OCI-LY7 (cell line): ENCODE measurements at regions not wholly inside any gene's neighbourhood (a gene's known extent, or its start where the extent isn't known, plus 50 kb on each side); places are given as distances from the start of the nearest gene placed in this dataset.

Source experiments
- BruUV-seq: library from RNA; stranded (reverse); fragments of 400-500 nt; replicated peaks from 2 replicates; lab custom pipeline; 2021; lab: Mats Ljungman, UMichigan
- CTCF ChIA-PET: fragments of 300-600 bp; sonication (Branson Sonifier 250); formaldehyde crosslinking; loops from one replicate; lab custom pipeline; 2022; ENCODE audit warnings: antibody characterized with exemption; ENCODE audit not compliant: unreplicated experiment; lab: Charles Lee
- POLR2A ChIA-PET: fragments of 300-600 bp; sonication (Branson Sonifier 250); formaldehyde crosslinking; loops from one replicate; lab custom pipeline; 2022; ENCODE audit warnings: antibody characterized with exemption; lab: Charles Lee
- DNase-seq: peaks from one replicate; pipeline ENCODE4 v3.0.0-alpha.2; 2015; ENCODE audit warnings: low spot score
- H2AFZ ChIP-seq: fragments of 200-600 bp; sonication (generic), shearing (Covaris generic); 2 replicates; pipeline ENCODE4 v1.6.1; 2014; ENCODE audit warnings: mild to moderate bottlenecking, antibody characterized with exemption, low read length, moderate library complexity
- H3K27ac ChIP-seq: fragments of 200-600 bp; sonication (generic); 2 replicates; pipeline ENCODE4 v1.5.1; 2014; ENCODE audit warnings: mixed run types, low read depth, mild to moderate bottlenecking, moderate library complexity, low read length, inconsistent platforms; ENCODE audit not compliant: poor library complexity, severe bottlenecking
- H3K36me3 ChIP-seq: fragments of 200-600 bp; sonication (generic); 2 replicates; pipeline ENCODE4 v1.6.1; 2014; ENCODE audit warnings: mild to moderate bottlenecking, antibody characterized with exemption, low read length, moderate library complexity, mixed read lengths; ENCODE audit not compliant: insufficient read depth
- H3K4me1 ChIP-seq: fragments of 200-600 bp; sonication (generic); 2 replicates; pipeline ENCODE4 v1.5.1; 2014; ENCODE audit warnings: mild to moderate bottlenecking, low read length; ENCODE audit not compliant: insufficient read depth, poor library complexity, severe bottlenecking
- H3K4me2 ChIP-seq: fragments of 200-600 bp; sonication (generic); 2 replicates; pipeline ENCODE4 v1.6.1; 2014; ENCODE audit warnings: mild to moderate bottlenecking, low read length
- H3K4me3 ChIP-seq: fragments of 200-600 bp; sonication (generic); 2 replicates; pipeline ENCODE4 v1.5.1; 2014; ENCODE audit warnings: mild to moderate bottlenecking, low read depth, low read length; ENCODE audit not compliant: poor library complexity, severe bottlenecking
- H3K79me2 ChIP-seq: fragments of 200-600 bp; sonication (generic); 2 replicates; pipeline ENCODE4 v1.6.1; 2016; ENCODE audit warnings: low read depth, mild to moderate bottlenecking, low read length, moderate library complexity, mixed read lengths; ENCODE audit not compliant: insufficient read depth
- H3K9me2 ChIP-seq: fragments of 200-600 bp; sonication (generic); 2 replicates; pipeline ENCODE4 v1.6.1; 2016; ENCODE audit warnings: mild to moderate bottlenecking, low read length, mixed read lengths; ENCODE audit not compliant: insufficient read depth
- H3K9me3 ChIP-seq: fragments of 200-600 bp; sonication (generic); 2 replicates; pipeline ENCODE4 v1.6.1; 2014; ENCODE audit warnings: mild to moderate bottlenecking, mixed run types, low read length, mixed read lengths
- H4K20me1 ChIP-seq: fragments of 200-600 bp; sonication (generic); 2 replicates; pipeline ENCODE4 v1.6.1; 2014; ENCODE audit warnings: mild to moderate bottlenecking, antibody characterized with exemption, low read length, moderate library complexity, mixed read lengths; ENCODE audit not compliant: insufficient read depth
- EZH2phosphoT487 ChIP-seq: fragments of 200-600 bp; sonication (generic); IDR thresholded peaks from 2 replicates; pipeline ENCODE4 v1.6.1; 2018; ENCODE audit warnings: low read depth, borderline replicate concordance, mild to moderate bottlenecking, mixed run types, antibody characterized with exemption, low read length, moderate library complexity, mixed read lengths
- intact Hi-C: fragments of 100-400 bp; cut with micrococcal nuclease; formaldehyde crosslinking; loops from one replicate; pipeline ENCODE4 v1.10.0; 2022; ENCODE audit not compliant: unreplicated experiment
- TF ChIP-seq, protein P1 (sequence below): fragments of 200-600 bp; sonication (generic); conservative IDR thresholded peaks from 2 replicates; pipeline ENCODE4 v1.5.1; 2014; ENCODE audit warnings: mild to moderate bottlenecking, antibody characterized with exemption, low read length, moderate library complexity, mixed read lengths

DNA sequence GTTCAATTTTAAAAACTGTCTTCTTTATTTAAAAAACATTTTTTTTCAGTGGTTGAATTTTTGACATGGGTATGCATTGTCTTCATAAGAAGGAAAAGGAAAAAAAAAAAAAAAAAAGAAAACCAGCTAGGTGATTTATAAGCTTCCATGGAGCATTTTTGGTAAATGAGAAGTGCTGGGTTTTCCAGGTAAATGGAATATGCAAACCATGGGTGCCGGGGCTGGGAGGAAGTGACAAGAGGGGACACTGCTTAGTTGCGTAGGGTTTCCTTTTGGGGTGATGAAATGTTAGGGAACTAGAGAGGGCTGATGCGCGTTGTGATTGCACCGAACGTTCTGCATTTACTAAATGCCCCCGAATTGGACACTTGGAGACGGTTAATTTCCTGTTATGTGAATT lies 217.4 kb upstream of the FOXF1 start:
- no peak for TF ChIP-seq EZH2phosphoT487
- TF ChIP-seq, protein P1, sequence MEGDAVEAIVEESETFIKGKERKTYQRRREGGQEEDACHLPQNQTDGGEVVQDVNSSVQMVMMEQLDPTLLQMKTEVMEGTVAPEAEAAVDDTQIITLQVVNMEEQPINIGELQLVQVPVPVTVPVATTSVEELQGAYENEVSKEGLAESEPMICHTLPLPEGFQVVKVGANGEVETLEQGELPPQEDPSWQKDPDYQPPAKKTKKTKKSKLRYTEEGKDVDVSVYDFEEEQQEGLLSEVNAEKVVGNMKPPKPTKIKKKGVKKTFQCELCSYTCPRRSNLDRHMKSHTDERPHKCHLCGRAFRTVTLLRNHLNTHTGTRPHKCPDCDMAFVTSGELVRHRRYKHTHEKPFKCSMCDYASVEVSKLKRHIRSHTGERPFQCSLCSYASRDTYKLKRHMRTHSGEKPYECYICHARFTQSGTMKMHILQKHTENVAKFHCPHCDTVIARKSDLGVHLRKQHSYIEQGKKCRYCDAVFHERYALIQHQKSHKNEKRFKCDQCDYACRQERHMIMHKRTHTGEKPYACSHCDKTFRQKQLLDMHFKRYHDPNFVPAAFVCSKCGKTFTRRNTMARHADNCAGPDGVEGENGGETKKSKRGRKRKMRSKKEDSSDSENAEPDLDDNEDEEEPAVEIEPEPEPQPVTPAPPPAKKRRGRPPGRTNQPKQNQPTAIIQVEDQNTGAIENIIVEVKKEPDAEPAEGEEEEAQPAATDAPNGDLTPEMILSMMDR = no peak
- ChIA-PET POLR2A (no interaction called here), CTCF (no interaction called here)
- Histone ChIP-seq H3K79me2 (no peaks in the 10 kb centered on the region), H3K4me1 (no peaks in the 10 kb centered on the region), H3K4me3 (no peak overlapping the region), H3K36me3 (no peaks in the 10 kb centered on the region), H3K4me2 (no peak overlapping the region), H3K27ac (no peak overlapping the region), H2AFZ (no peak overlapping the region), H4K20me1 (no peaks in the 10 kb centered on the region), H3K9me2 (no peaks in the 10 kb centered on the region), H3K9me3 (no peaks in the 10 kb centered on the region)
- intact Hi-C loops = no loop called here
- no peak for DNase-seq
- no TSS peak for BruUV-seq

DNA sequence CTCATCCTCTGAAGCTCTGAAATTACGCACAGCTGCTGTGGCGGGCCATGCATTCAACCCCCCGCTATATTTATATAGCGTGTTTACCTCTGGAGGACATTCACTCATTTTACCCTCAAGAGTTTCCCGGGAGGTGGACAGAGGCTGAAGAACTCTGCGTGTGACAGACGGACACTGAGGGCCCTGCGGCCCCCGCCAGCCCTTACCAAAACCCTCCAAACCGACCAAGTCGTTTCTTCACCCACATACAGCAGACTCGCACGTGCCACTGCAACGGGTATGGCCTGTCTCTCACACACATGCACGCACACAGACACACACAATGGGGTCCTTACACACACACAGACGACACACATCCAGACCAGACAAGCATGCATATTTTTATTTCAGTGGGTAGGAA lies 216.4 kb upstream of the FOXF1 start:
- H3K9me2 ChIP-seq = no peaks in the 10 kb centered on the region
- no peaks in the 10 kb centered on the region for H4K20me1 ChIP-seq
- POLR2A ChIA-PET = no interaction called here
- no peak overlapping the region for H3K4me2 ChIP-seq
- H3K9me3 ChIP-seq = no peaks in the 10 kb centered on the region
- no peak overlapping the region for H2AFZ ChIP-seq
- no peaks in the 10 kb centered on the region for H3K36me3 ChIP-seq
- no peak overlapping the region for H3K27ac ChIP-seq
- BruUV-seq = no TSS peak
- DNase-seq = no peak
- CTCF ChIA-PET = no interaction called here
- TF ChIP-seq, protein P1 = no peak
- TF ChIP-seq EZH2phosphoT487 = no peak
- intact Hi-C loops = no loop called here
- H3K4me1 ChIP-seq = no peaks in the 10 kb centered on the region
- H3K79me2 ChIP-seq = no peaks in the 10 kb centered on the region
- no peak overlapping the region for H3K4me3 ChIP-seq

DNA sequence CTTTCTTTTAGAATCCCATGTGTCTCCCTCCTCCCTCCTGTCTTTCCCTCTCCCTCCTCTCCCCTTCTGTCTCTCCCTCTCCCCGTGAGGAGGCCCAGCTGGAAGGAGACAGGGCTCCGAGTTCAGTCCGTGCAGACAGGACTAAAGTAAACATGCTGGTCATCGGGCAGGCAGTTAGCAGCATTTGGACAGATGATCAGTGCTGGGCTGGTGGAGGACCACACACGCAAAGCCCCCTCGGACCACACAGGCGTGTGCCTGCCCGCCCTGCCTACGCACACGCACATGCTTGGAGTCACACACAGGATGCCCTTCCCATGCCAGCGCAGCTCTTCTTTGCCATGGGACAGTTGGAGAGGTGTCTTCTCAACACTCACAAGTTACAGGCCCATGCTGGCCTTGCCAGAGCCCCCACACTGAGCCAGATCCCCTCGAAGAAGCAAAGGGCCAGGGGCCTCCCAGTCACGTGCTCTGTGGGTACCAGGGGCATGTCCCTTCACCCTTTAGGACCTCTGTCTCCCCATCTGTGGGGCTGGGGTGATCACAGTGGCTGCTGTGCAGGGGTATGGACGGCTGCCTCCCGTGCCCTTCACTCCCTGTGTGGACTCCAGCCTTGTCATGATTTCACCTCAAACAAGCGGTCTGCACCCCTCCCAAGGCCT lies 215.7 kb upstream of the FOXF1 start:
- H3K4me3 ChIP-seq = no peak overlapping the region
- no peak overlapping the region for H2AFZ ChIP-seq
- no peak overlapping the region for H3K27ac ChIP-seq
- POLR2A ChIA-PET = no interaction called here
- H3K4me2 ChIP-seq = no peak overlapping the region
- no peaks in the 10 kb centered on the region for H3K4me1 ChIP-seq
- CTCF ChIA-PET = no interaction called here
- BruUV-seq = no TSS peak
- no peaks in the 10 kb centered on the region for H3K9me2 ChIP-seq
- no peaks in the 10 kb centered on the region for H3K36me3 ChIP-seq
- no peak for DNase-seq
- no peaks in the 10 kb centered on the region for H3K9me3 ChIP-seq
- intact Hi-C loops = no loop called here
- H3K79me2 ChIP-seq = no peaks in the 10 kb centered on the region
- no peaks in the 10 kb centered on the region for H4K20me1 ChIP-seq
- no peak for TF ChIP-seq EZH2phosphoT487
- TF ChIP-seq, protein P1 = no peak
